ENCODE measurements at regions not wholly inside any gene's neighbourhood (a gene's known extent, or its start where the extent isn't known, plus 50 kb on each side); places are given as distances from the start of the nearest gene placed in this dataset.

GRCh38 chr7:16023503-16023902, 337.0 kb upstream of the MEOX2 start:
- Histone ChIP-seq H2AFZ (ENCODE audit: low read depth, low read length) (no peak overlapping the region), H3K9me3 (replicated peaks; ENCODE audit: control insufficient read depth, insufficient read depth, low read depth, low read length) (no peaks in the 10 kb centered on the region), H3K4me1 (replicated peaks in 1 of 2; ENCODE audit: control insufficient read depth in 2 of 2, insufficient read depth in 2 of 2, low read length in 2 of 2) (no peaks in the 10 kb centered on the region), H3K4me2 (ENCODE audit: insufficient read depth, low read length) (no peak overlapping the region), H3K27ac (ENCODE audit: extremely low read depth, low read depth, low read length) (no peak overlapping the region), H3K9me1 (ENCODE audit: control insufficient read depth, insufficient read depth, low read length) (no peaks in the 10 kb centered on the region), H4K20me1 (replicated peaks; ENCODE audit: control insufficient read depth, insufficient read depth, low read length) (no peaks in the 10 kb centered on the region), H3K9ac (ENCODE audit: insufficient read depth in 1 of 2, low read depth in 2 of 2, low read length in 2 of 2) (no peak overlapping the region), H3K79me2 (ENCODE audit: control insufficient read depth, insufficient read depth, low read length) (no peaks in the 10 kb centered on the region), H3K36me3 (ENCODE audit: control insufficient read depth, insufficient read depth, low read length) (no peaks in the 10 kb centered on the region), H3K4me3 (no peak overlapping the region), H3K27me3 (ENCODE audit: control insufficient read depth in 2 of 2, insufficient read depth in 2 of 2, low read length in 2 of 2) (no peaks in the 10 kb centered on the region)
- no peak for ATAC-seq
- no peak for DNase-seq (ENCODE audit: extremely low read depth in 1 of 4, low spot score in 3 of 4)
- ChIA-PET CTCF (ENCODE audit: low intra/inter-chr PET ratio) (no interaction called here), POLR2A (no interaction called here)
- TF ChIP-seq WHSC1 (IDR thresholded peaks at IDR 0.05; ENCODE audit: low read length), result no peak
- no peak for TF ChIP-seq SPI1 (IDR thresholded peaks at IDR 0.05; ENCODE audit: borderline replicate concordance, low read depth, low read length)
- no peak for TF ChIP-seq GTF2F1 (IDR thresholded peaks at IDR 0.05; ENCODE audit: low read depth, low read length)
- no peak for FAIRE-seq
- no TSS peak for BruUV-seq (replicated peaks)
- in situ Hi-C loops (cut with MboI), result no loop called here
- WGBS (ENCODE audit: insufficient coverage, low coverage, missing lambda C conversion rate), result 1% methylated on average over 3 of the region's 3 CpGs
- intact Hi-C loops (cut with micrococcal nuclease), result no loop called here

- Histone ChIP-seq H3K4me3 (no peak overlapping the region), H3K79me2 (ENCODE audit: control insufficient read depth, insufficient read depth, low read length) (no peaks in the 10 kb centered on the region), H3K9me1 (ENCODE audit: control insufficient read depth, insufficient read depth, low read length) (no peaks in the 10 kb centered on the region), H3K27me3 (ENCODE audit: control insufficient read depth in 2 of 2, insufficient read depth in 2 of 2, low read length in 2 of 2) (no peaks in the 10 kb centered on the region), H4K20me1 (replicated peaks; ENCODE audit: control insufficient read depth, insufficient read depth, low read length) (no peaks in the 10 kb centered on the region), H3K4me2 (ENCODE audit: insufficient read depth, low read length) (no peak overlapping the region), H3K36me3 (ENCODE audit: control insufficient read depth, insufficient read depth, low read length) (no peaks in the 10 kb centered on the region), H2AFZ (ENCODE audit: low read depth, low read length) (no peak overlapping the region), H3K9ac (ENCODE audit: insufficient read depth in 1 of 2, low read depth in 2 of 2, low read length in 2 of 2) (no peak overlapping the region), H3K9me3 (replicated peaks; ENCODE audit: control insufficient read depth, insufficient read depth, low read depth, low read length) (no peaks in the 10 kb centered on the region), H3K27ac (ENCODE audit: extremely low read depth, low read depth, low read length) (no peak overlapping the region), H3K4me1 (replicated peaks in 1 of 2; ENCODE audit: control insufficient read depth in 2 of 2, insufficient read depth in 2 of 2, low read length in 2 of 2) (no peaks in the 10 kb centered on the region)
- intact Hi-C loops (cut with micrococcal nuclease), result no loop called here
- 0% methylated on average over 2 of the region's 2 CpGs for WGBS (ENCODE audit: insufficient coverage, low coverage, missing lambda C conversion rate)
- DNase-seq (ENCODE audit: extremely low read depth in 1 of 4, low spot score in 3 of 4) (no peak), FAIRE-seq (no peak), ATAC-seq (no peak)
- CTCF ChIA-PET (ENCODE audit: low intra/inter-chr PET ratio), result no interaction called here
- POLR2A ChIA-PET, result no interaction called here
- in situ Hi-C loops (cut with MboI), result no loop called here
- no TSS peak for BruUV-seq (replicated peaks)
- TF ChIP-seq ATF4 (CRISPR knock-in tag; IDR thresholded peaks at IDR 0.05) (no peak), MLX (CRISPR knock-in tag; conservative IDR thresholded peaks at IDR 0.05) (no peak), ZNF76 (CRISPR knock-in tag; IDR thresholded peaks at IDR 0.05; ENCODE audit: borderline replicate concordance) (no peak), KLF16 (IDR thresholded peaks at IDR 0.05) (no peak), ATF7 (IDR thresholded peaks at IDR 0.05) (no peak), GABPB1 (CRISPR knock-in tag; IDR thresholded peaks at IDR 0.05) (no peak), DNMT1 (IDR thresholded peaks at IDR 0.05) (no peak), ATF6 (CRISPR knock-in tag; IDR thresholded peaks at IDR 0.05) (no peak), RBM25 (IDR thresholded peaks at IDR 0.05; ENCODE audit: low read depth, low read length, severe bottlenecking) (no peak), CREB3L1 (IDR thresholded peaks at IDR 0.05; ENCODE audit: borderline replicate concordance, low read depth) (no peak)
Measured at GRCh38 chr7:16023046-16023445, 336.6 kb upstream of the MEOX2 start.
